ENCODE measurements at regions not wholly inside any gene's neighbourhood (a gene's known extent, or its start where the extent isn't known, plus 50 kb on each side); places are given as distances from the start of the nearest gene placed in this dataset.

GRCh38 chr1:5453347-5453746 is 538.9 kb downstream of the NPHP4 start:
- TF ChIP-seq, protein P1, sequence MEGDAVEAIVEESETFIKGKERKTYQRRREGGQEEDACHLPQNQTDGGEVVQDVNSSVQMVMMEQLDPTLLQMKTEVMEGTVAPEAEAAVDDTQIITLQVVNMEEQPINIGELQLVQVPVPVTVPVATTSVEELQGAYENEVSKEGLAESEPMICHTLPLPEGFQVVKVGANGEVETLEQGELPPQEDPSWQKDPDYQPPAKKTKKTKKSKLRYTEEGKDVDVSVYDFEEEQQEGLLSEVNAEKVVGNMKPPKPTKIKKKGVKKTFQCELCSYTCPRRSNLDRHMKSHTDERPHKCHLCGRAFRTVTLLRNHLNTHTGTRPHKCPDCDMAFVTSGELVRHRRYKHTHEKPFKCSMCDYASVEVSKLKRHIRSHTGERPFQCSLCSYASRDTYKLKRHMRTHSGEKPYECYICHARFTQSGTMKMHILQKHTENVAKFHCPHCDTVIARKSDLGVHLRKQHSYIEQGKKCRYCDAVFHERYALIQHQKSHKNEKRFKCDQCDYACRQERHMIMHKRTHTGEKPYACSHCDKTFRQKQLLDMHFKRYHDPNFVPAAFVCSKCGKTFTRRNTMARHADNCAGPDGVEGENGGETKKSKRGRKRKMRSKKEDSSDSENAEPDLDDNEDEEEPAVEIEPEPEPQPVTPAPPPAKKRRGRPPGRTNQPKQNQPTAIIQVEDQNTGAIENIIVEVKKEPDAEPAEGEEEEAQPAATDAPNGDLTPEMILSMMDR (IDR thresholded peaks at IDR 0.05), result no peak
- TF ChIP-seq POLR2AphosphoS5 (IDR thresholded peaks at IDR 0.05), result no peak

Measured in breast epithelium (tissue), 3 donors.